GM12865 (cell line): ENCODE measurements at regions not wholly inside any gene's neighbourhood (a gene's known extent, or its start where the extent isn't known, plus 50 kb on each side); places are given as distances from the start of the nearest gene placed in this dataset.

Experiments used
- DNase-seq: peaks from one replicate; pipeline ENCODE4 v3.0.0; 2010; ENCODE audit warnings: low read depth
- H3K4me3 ChIP-seq: 2 replicates; pipeline ENCODE4 v1.5.1; 2011; ENCODE audit warnings: mild to moderate bottlenecking, low read depth, low read length, control low read depth
- CTCF ChIP-seq: IDR thresholded peaks from 2 replicates; pipeline ENCODE4 v1.5.1; 2011; ENCODE audit warnings: low read length, control low read depth, low read depth, inconsistent platforms; ENCODE audit not compliant: insufficient read depth; ENCODE audit errors: missing control alignments

- no peak for DNase-seq
- no peak overlapping the region for H3K4me3 ChIP-seq
- no peak for TF ChIP-seq CTCF
Observed at GRCh38 chr15:66933932-66934867, 131.2 kb upstream of the SMAD3 start.

GRCh38 chr15:66934868-66935520 lies 130.4 kb upstream of the SMAD3 start:
- no peak overlapping the region for H3K4me3 ChIP-seq
- no peak for DNase-seq
- no peak for TF ChIP-seq CTCF

- no peak overlapping the region for H3K4me3 ChIP-seq
- DNase-seq: no peak
- no peak for TF ChIP-seq CTCF
Observed at GRCh38 chr15:66935688-66936087, 129.7 kb upstream of the SMAD3 start.

GRCh38 chr15:66936109-66936860 lies 129.1 kb upstream of the SMAD3 start:
- DNase-seq: no peak
- no peak overlapping the region for H3K4me3 ChIP-seq

GRCh38 chr15:66936861-66937582 lies 128.4 kb upstream of the SMAD3 start:
- DNase-seq: no peak
- no peak for TF ChIP-seq CTCF
- H3K4me3 ChIP-seq: no peak overlapping the region

More at GRCh38 chr15:66936109-66936860, 129.1 kb upstream of the SMAD3 start:
- no peak for TF ChIP-seq CTCF

- no peak overlapping the region for H3K4me3 ChIP-seq
- TF ChIP-seq CTCF: no peak
- DNase-seq: no peak
Observed at GRCh38 chr15:66937588-66937987, 127.8 kb upstream of the SMAD3 start.
